ENCODE measurements at regions not wholly inside any gene's neighbourhood (a gene's known extent, or its start where the extent isn't known, plus 50 kb on each side); places are given as distances from the start of the nearest gene placed in this dataset.

GRCh38 chr11:38278457-38279141, 1680.6 kb upstream of the RAG2 start:
- no peak for DNase-seq (ENCODE audit: low read depth in 1 of 2, low spot score in 1 of 2)
- no peak overlapping the region for H3K27ac ChIP-seq (replicated peaks)
- no peaks in the 10 kb centered on the region for H3K27me3 ChIP-seq (ENCODE audit: insufficient read depth, poor library complexity, severe bottlenecking)
- H3K4me3 ChIP-seq (replicated peaks; ENCODE audit: insufficient read depth, low read length) = no peak overlapping the region
- TF ChIP-seq SPI1 (IDR thresholded peaks at IDR 0.05; ENCODE audit: borderline replicate concordance, low read depth) (no peak), GABPA (IDR thresholded peaks at IDR 0.05; ENCODE audit: low read depth) (no peak), REST (IDR thresholded peaks at IDR 0.05; ENCODE audit: insufficient replicate concordance, low read depth) (no peak), POLR2AphosphoS5 (IDR thresholded peaks at IDR 0.05; ENCODE audit: low read depth) (no peak), CTCF (IDR thresholded peaks at IDR 0.05; ENCODE audit: insufficient read depth, low read length) (no peak)

- TF ChIP-seq GABPA (IDR thresholded peaks at IDR 0.05; ENCODE audit: low read depth) (no peak), POLR2AphosphoS5 (IDR thresholded peaks at IDR 0.05; ENCODE audit: low read depth) (no peak), CTCF (IDR thresholded peaks at IDR 0.05; ENCODE audit: insufficient read depth, low read length) (no peak), REST (IDR thresholded peaks at IDR 0.05; ENCODE audit: insufficient replicate concordance, low read depth) (no peak), SPI1 (IDR thresholded peaks at IDR 0.05; ENCODE audit: borderline replicate concordance, low read depth) (no peak)
- Histone ChIP-seq H3K4me3 (replicated peaks; ENCODE audit: insufficient read depth, low read length) (no peak overlapping the region), H3K27ac (replicated peaks) (no peak overlapping the region), H3K27me3 (ENCODE audit: insufficient read depth, poor library complexity, severe bottlenecking) (no peaks in the 10 kb centered on the region)
- DNase-seq (ENCODE audit: low read depth in 1 of 2, low spot score in 1 of 2) = no peak
Observed at GRCh38 chr11:38274031-38274430, 1676.0 kb upstream of the RAG2 start.

GRCh38 chr11:38272376-38272775, 1674.3 kb upstream of the RAG2 start:
- H3K4me3 ChIP-seq (replicated peaks; ENCODE audit: insufficient read depth, low read length) = no peak overlapping the region
- TF ChIP-seq POLR2AphosphoS5 (IDR thresholded peaks at IDR 0.05; ENCODE audit: low read depth) (no peak), GABPA (IDR thresholded peaks at IDR 0.05; ENCODE audit: low read depth) (no peak), REST (IDR thresholded peaks at IDR 0.05; ENCODE audit: insufficient replicate concordance, low read depth) (no peak), CTCF (IDR thresholded peaks at IDR 0.05; ENCODE audit: insufficient read depth, low read length) (no peak), SPI1 (IDR thresholded peaks at IDR 0.05; ENCODE audit: borderline replicate concordance, low read depth) (no peak)

More at GRCh38 chr11:38272376-38272775, 1674.3 kb upstream of the RAG2 start:
- H3K27me3 ChIP-seq (ENCODE audit: insufficient read depth, poor library complexity, severe bottlenecking) = no peaks in the 10 kb centered on the region
- no peak for DNase-seq (ENCODE audit: low read depth in 1 of 2, low spot score in 1 of 2)
- no peak overlapping the region for H3K27ac ChIP-seq (replicated peaks)

All from HL-60 (cell line).